GM23338 (cell line): ENCODE measurements at regions not wholly inside any gene's neighbourhood (a gene's known extent, or its start where the extent isn't known, plus 50 kb on each side); places are given as distances from the start of the nearest gene placed in this dataset.

Source experiments
- ATAC-seq: fragments of 200-7000 bp; cut with Tn5 transposase; 3 replicates; pipeline ENCODE4 v1.9.1; 2020
- DNase-seq: peaks from one replicate; pipeline ENCODE4 v3.0.0-alpha.2; 2015; ENCODE audit warnings: low spot score
- H2AFZ ChIP-seq: fragments of 200-600 bp; sonication (generic); 2 replicates; pipeline ENCODE4 v1.8.0; 2016; ENCODE audit warnings: antibody characterized with exemption, mild to moderate bottlenecking, moderate library complexity
- H3F3A ChIP-seq: fragments of 200-600 bp; sonication (generic); replicated peaks from 2 replicates; pipeline ENCODE4 v1.8.0; 2017; ENCODE audit warnings: antibody characterized with exemption, mixed run types, low read depth
- H3K27ac ChIP-seq: fragments of 200-600 bp; sonication (generic); 2 replicates; pipeline ENCODE4 v1.6.1; 2016; ENCODE audit warnings: low read depth
- H3K27me3 ChIP-seq: fragments of 200-600 bp; sonication (generic); 2 replicates; pipeline ENCODE4 v1.8.0; 2016; ENCODE audit warnings: mild to moderate bottlenecking, mixed run types, moderate library complexity; ENCODE audit not compliant: insufficient read depth
- H3K36me3 ChIP-seq: fragments of 200-600 bp; sonication (generic); 2 replicates; pipeline ENCODE4 v1.8.0; 2016; ENCODE audit warnings: mild to moderate bottlenecking; ENCODE audit not compliant: insufficient read depth
- H3K4me1 ChIP-seq: fragments of 200-600 bp; sonication (generic); 2 replicates; pipeline ENCODE4 v1.8.0; 2016; ENCODE audit warnings: mild to moderate bottlenecking, moderate library complexity; ENCODE audit not compliant: insufficient read depth
- H3K4me2 ChIP-seq: fragments of 200-600 bp; sonication (generic); 2 replicates; pipeline ENCODE4 v1.7.1; 2017; ENCODE audit warnings: mixed run types
- H3K4me3 ChIP-seq: fragments of 200-600 bp; sonication (generic); 2 replicates; pipeline ENCODE4 v1.6.1; 2016; ENCODE audit warnings: mixed run types
- H3K79me2 ChIP-seq: fragments of 200-600 bp; sonication (generic); replicated peaks from 2 replicates; pipeline ENCODE4 v1.8.0; 2017; ENCODE audit warnings: mild to moderate bottlenecking; ENCODE audit not compliant: insufficient read depth
- H3K9me2 ChIP-seq: fragments of 200-600 bp; sonication (generic); 2 replicates; pipeline ENCODE4 v1.8.0; 2017; ENCODE audit not compliant: insufficient read depth
- H4K20me1 ChIP-seq: fragments of 200-600 bp; sonication (generic); replicated peaks from 2 replicates; pipeline ENCODE4 v1.8.0; 2017; ENCODE audit warnings: mild to moderate bottlenecking; ENCODE audit not compliant: insufficient read depth
- H3K27ac Mint-ChIP-seq: 2 replicates; pipeline ENCODE4 v1.8.0; 2020; ENCODE audit warnings: inconsistent platforms, mild to moderate bottlenecking, moderate library complexity, mixed read lengths
- H3K27me3 Mint-ChIP-seq: 3 replicates; pipeline ENCODE4 v1.8.0; 2022; ENCODE audit warnings: low read depth, mild to moderate bottlenecking, moderate library complexity, mixed read lengths, inconsistent platforms; ENCODE audit not compliant: insufficient read depth, poor library complexity
- H3K36me3 Mint-ChIP-seq: 3 replicates; pipeline ENCODE4 v1.8.0; 2021; ENCODE audit warnings: low read depth, mild to moderate bottlenecking, inconsistent platforms, moderate library complexity, mixed read lengths
- H3K4me1 Mint-ChIP-seq: 3 replicates; pipeline ENCODE4 v1.8.0; 2020; ENCODE audit warnings: mild to moderate bottlenecking, inconsistent platforms, mixed read lengths
- H3K4me3 Mint-ChIP-seq: 3 replicates; pipeline ENCODE4 v1.8.0; 2021; ENCODE audit warnings: moderate library complexity, mild to moderate bottlenecking, inconsistent platforms, mixed read lengths
- H3K9me3 Mint-ChIP-seq: 3 replicates; pipeline ENCODE4 v1.8.0; 2020; ENCODE audit warnings: moderate library complexity, mild to moderate bottlenecking, inconsistent platforms, mixed read lengths
- CREB1 ChIP-seq: fragments of 250-450 bp; sonication (Bioruptor Pico); IDR thresholded peaks from 2 replicates; pipeline ENCODE4 v1.5.0; 2020; ENCODE audit warnings: low read depth, mild to moderate bottlenecking, moderate library complexity
- EZH2 ChIP-seq: fragments of 200-600 bp; sonication (generic); IDR thresholded peaks from one replicate; pipeline ENCODE4 v1.8.0; 2017; ENCODE audit warnings: antibody characterized with exemption, mild to moderate bottlenecking, low read depth; ENCODE audit not compliant: unreplicated experiment
- JUNB ChIP-seq: IDR thresholded peaks from one replicate; pipeline ENCODE4 v1.6.1; 2016; ENCODE audit warnings: antibody characterized with exemption; ENCODE audit not compliant: unreplicated experiment
- NANOG ChIP-seq: IDR thresholded peaks from 2 replicates; pipeline ENCODE4 v1.6.1; 2016; ENCODE audit warnings: antibody characterized with exemption, borderline replicate concordance
- ZNF331 ChIP-seq: fragments of 250-450 bp; sonication (Bioruptor Pico); IDR thresholded peaks from 2 replicates; pipeline ENCODE4 v1.5.0; 2020; ENCODE audit warnings: low read depth, mild to moderate bottlenecking, moderate library complexity
- TF ChIP-seq, protein P1 (sequence below): IDR thresholded peaks from one replicate; pipeline ENCODE4 v1.6.1; 2018; ENCODE audit warnings: antibody characterized with exemption; ENCODE audit not compliant: unreplicated experiment
- TF ChIP-seq, protein P2 (sequence below), 2 experiments: fragments of 200-600 bp in 1 of 2; sonication (generic) in 1 of 2; conservative IDR thresholded peaks; 2 replicates each; pipeline versions ENCODE4 v1.5.1 to v1.6.1; 2016 to 2017; ENCODE audit warnings: antibody characterized with exemption in 2 of 2, low read depth in 2 of 2, mild to moderate bottlenecking in 2 of 2, moderate library complexity in 1 of 2
- TF ChIP-seq, protein P3 (sequence below): IDR thresholded peaks from 2 replicates; pipeline ENCODE4 v1.6.1; 2016; ENCODE audit warnings: antibody characterized with exemption

DNA sequence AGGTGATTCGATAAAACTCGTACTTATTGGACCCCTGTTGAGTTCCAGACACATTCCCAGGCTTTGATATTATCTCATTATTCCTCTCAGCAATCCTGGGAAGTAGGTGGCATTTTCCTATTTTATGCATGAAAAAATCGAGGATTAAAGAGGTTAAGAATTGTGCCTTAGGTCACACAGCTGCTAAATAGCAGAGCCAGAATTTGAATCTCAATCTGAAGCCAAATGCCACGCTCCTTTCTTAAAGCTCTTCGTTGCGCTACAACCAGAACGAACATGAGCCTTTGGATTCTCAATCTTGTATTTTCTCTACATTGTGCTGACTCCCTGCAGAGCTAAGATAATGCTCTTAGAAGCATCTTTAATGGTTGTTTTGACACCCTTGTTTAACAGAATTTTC is 527.8 kb upstream of the TLE4 start (continued):
- TF ChIP-seq, protein P1, sequence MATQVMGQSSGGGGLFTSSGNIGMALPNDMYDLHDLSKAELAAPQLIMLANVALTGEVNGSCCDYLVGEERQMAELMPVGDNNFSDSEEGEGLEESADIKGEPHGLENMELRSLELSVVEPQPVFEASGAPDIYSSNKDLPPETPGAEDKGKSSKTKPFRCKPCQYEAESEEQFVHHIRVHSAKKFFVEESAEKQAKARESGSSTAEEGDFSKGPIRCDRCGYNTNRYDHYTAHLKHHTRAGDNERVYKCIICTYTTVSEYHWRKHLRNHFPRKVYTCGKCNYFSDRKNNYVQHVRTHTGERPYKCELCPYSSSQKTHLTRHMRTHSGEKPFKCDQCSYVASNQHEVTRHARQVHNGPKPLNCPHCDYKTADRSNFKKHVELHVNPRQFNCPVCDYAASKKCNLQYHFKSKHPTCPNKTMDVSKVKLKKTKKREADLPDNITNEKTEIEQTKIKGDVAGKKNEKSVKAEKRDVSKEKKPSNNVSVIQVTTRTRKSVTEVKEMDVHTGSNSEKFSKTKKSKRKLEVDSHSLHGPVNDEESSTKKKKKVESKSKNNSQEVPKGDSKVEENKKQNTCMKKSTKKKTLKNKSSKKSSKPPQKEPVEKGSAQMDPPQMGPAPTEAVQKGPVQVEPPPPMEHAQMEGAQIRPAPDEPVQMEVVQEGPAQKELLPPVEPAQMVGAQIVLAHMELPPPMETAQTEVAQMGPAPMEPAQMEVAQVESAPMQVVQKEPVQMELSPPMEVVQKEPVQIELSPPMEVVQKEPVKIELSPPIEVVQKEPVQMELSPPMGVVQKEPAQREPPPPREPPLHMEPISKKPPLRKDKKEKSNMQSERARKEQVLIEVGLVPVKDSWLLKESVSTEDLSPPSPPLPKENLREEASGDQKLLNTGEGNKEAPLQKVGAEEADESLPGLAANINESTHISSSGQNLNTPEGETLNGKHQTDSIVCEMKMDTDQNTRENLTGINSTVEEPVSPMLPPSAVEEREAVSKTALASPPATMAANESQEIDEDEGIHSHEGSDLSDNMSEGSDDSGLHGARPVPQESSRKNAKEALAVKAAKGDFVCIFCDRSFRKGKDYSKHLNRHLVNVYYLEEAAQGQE, result no peak
- TF ChIP-seq ZNF331 (no peak), JUNB (no peak)
- TF ChIP-seq, protein P2, sequence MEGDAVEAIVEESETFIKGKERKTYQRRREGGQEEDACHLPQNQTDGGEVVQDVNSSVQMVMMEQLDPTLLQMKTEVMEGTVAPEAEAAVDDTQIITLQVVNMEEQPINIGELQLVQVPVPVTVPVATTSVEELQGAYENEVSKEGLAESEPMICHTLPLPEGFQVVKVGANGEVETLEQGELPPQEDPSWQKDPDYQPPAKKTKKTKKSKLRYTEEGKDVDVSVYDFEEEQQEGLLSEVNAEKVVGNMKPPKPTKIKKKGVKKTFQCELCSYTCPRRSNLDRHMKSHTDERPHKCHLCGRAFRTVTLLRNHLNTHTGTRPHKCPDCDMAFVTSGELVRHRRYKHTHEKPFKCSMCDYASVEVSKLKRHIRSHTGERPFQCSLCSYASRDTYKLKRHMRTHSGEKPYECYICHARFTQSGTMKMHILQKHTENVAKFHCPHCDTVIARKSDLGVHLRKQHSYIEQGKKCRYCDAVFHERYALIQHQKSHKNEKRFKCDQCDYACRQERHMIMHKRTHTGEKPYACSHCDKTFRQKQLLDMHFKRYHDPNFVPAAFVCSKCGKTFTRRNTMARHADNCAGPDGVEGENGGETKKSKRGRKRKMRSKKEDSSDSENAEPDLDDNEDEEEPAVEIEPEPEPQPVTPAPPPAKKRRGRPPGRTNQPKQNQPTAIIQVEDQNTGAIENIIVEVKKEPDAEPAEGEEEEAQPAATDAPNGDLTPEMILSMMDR (conservative IDR thresholded peaks at IDR 0.05; ENCODE audit: low read depth in 2 of 2), result no peak

DNA sequence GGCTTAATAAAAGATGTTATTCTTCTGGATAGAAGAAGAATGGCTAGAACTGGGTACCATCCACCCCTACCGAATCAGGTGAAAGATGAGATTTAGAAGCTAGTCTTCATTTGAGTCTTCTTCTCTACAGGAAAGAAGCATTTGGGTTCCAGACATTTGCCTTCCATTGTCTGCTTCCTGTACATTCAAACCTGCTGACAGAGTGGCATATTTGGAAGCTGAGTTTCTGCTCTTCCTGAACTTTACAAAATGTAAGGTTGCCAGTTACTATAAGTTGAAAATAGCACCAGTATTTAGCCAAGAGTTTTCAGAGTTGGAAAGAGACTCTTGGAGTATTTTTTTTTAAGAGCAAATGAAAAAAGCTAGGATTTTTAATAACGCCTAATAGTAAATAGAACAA is 525.4 kb upstream of the TLE4 start:
- Histone ChIP-seq H3K27ac (no peak overlapping the region), H3K4me1 (0 out of 2 replicates have a peak, but pooled peaks cover 6% of the 10 kb centered on the region), H2AFZ (no peak overlapping the region), H3K4me2 (no peak overlapping the region), H3K9me2 (0 out of 2 replicates have a peak, but pooled peaks cover 6% of the 10 kb centered on the region), H3F3A (no peaks in the 10 kb centered on the region), H4K20me1 (no peaks in the 10 kb centered on the region), H3K79me2 (no peaks in the 10 kb centered on the region), H3K27me3 (no peaks in the 10 kb centered on the region), H3K4me3 (no peak overlapping the region), H3K36me3 (no peaks in the 10 kb centered on the region)
- H3K36me3 Mint-ChIP-seq, result no peaks in the 10 kb centered on the region
- peaks cover 5% of the 10 kb centered on the region; the same call in 1 of the 3 replicates for H3K4me1 Mint-ChIP-seq
- H3K27me3 Mint-ChIP-seq, result no peaks in the 10 kb centered on the region
- DNase-seq, result no peak
- no peak overlapping the region for H3K27ac Mint-ChIP-seq
- H3K4me3 Mint-ChIP-seq, result no peak overlapping the region
- TF ChIP-seq CREB1 (CRISPR knock-in tag) (no peak), NANOG (no peak)
- no peak for ATAC-seq
- H3K9me3 Mint-ChIP-seq, result no peaks in the 10 kb centered on the region

DNA sequence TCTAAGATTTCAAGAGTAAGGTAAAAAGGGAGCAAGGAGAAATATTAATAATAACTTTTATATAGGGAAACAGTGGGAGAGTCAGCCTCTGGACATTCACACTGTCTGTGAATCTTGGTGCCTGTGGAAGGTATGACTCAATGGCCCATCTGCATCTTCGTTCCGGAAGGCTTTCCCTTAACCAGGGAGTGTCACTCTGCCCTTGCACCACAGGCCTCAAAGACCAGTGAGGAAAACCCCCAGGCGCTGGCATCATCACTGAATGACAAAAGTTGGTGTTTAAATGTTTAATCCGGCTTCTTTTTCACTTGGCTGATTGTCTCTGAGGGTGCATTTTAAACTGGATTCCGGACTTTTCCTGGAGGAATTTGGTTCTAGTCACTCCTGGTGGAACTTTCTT is 522.4 kb upstream of the TLE4 start:
- Histone ChIP-seq H3K79me2 (no peaks in the 10 kb centered on the region), H3F3A (no peaks in the 10 kb centered on the region), H3K27me3 (no peaks in the 10 kb centered on the region), H3K27ac (no peak overlapping the region), H3K4me1 (no peaks in the 10 kb centered on the region), H4K20me1 (no peaks in the 10 kb centered on the region), H3K9me2 (0 out of 2 replicates have a peak, but pooled peaks cover 6% of the 10 kb centered on the region), H2AFZ (no peak overlapping the region), H3K36me3 (no peaks in the 10 kb centered on the region), H3K4me3 (no peak overlapping the region), H3K4me2 (no peak overlapping the region)
- H3K36me3 Mint-ChIP-seq, result no peaks in the 10 kb centered on the region
- no peak overlapping the region for H3K4me3 Mint-ChIP-seq
- no peaks in the 10 kb centered on the region for H3K9me3 Mint-ChIP-seq
- peaks cover 2% of the 10 kb centered on the region; the same call in 1 of the 3 replicates for H3K4me1 Mint-ChIP-seq
- no peaks in the 10 kb centered on the region for H3K27me3 Mint-ChIP-seq
- no peak overlapping the region for H3K27ac Mint-ChIP-seq
- no peak for ATAC-seq
- DNase-seq, result no peak
- TF ChIP-seq, protein P3, sequence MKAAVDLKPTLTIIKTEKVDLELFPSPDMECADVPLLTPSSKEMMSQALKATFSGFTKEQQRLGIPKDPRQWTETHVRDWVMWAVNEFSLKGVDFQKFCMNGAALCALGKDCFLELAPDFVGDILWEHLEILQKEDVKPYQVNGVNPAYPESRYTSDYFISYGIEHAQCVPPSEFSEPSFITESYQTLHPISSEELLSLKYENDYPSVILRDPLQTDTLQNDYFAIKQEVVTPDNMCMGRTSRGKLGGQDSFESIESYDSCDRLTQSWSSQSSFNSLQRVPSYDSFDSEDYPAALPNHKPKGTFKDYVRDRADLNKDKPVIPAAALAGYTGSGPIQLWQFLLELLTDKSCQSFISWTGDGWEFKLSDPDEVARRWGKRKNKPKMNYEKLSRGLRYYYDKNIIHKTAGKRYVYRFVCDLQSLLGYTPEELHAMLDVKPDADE, result no peak
- no peak for TF ChIP-seq EZH2
